Activated B cell treated with CpG ODN at 0.5 μM for 24 hours (primary cell): ENCODE measurements at regions not wholly inside any gene's neighbourhood (a gene's known extent, or its start where the extent isn't known, plus 50 kb on each side); places are given as distances from the start of the nearest gene placed in this dataset.

Experiments used
- ATAC-seq: fragments of 200-7000 bp; cut with Tn5 transposase; one replicate; pipeline ENCODE4 v1.10.0; 2021; ENCODE audit warnings: low read depth, mild to moderate bottlenecking, moderate library complexity
- CTCF ChIA-PET: fragments of 350-600 bp; sonication (Branson Sonifier 250); formaldehyde crosslinking; loops from one replicate; lab custom pipeline; 2021; ENCODE audit warnings: antibody characterized with exemption; lab: Charles Lee
- POLR2A ChIA-PET: fragments of 350-600 bp; sonication (Branson Sonifier 250); formaldehyde crosslinking; loops from one replicate; lab custom pipeline; 2021; ENCODE audit warnings: antibody characterized with exemption; lab: Charles Lee
- DNase-seq: peaks from one replicate; pipeline ENCODE4 v3.0.0; 2022
- H3K27ac Mint-ChIP-seq: one replicate; pipeline ENCODE4 v1.8.0; 2020; ENCODE audit warnings: mixed read lengths
- H3K27me3 Mint-ChIP-seq: one replicate; pipeline ENCODE4 v1.8.0; 2021; ENCODE audit warnings: mixed read lengths
- H3K36me3 Mint-ChIP-seq: one replicate; pipeline ENCODE4 v1.8.0; 2021; ENCODE audit warnings: low read depth, mixed read lengths
- H3K4me1 Mint-ChIP-seq: one replicate; pipeline ENCODE4 v1.8.0; 2021; ENCODE audit warnings: mixed read lengths
- H3K4me3 Mint-ChIP-seq: one replicate; pipeline ENCODE4 v1.8.0; 2020; ENCODE audit warnings: mild to moderate bottlenecking, mixed read lengths
- H3K9me3 Mint-ChIP-seq: one replicate; pipeline ENCODE4 v1.8.0; 2020; ENCODE audit warnings: mixed read lengths
- CTCF ChIP-seq: fragments of 200-600 bp; IDR thresholded peaks from one replicate; pipeline ENCODE4 v1.8.0; 2022; ENCODE audit warnings: antibody characterized with exemption, mild to moderate bottlenecking
- intact Hi-C: fragments of 100-400 bp; cut with micrococcal nuclease; formaldehyde crosslinking; loops from one replicate; pipeline ENCODE4 v1.15.1; 2024

- H3K27ac Mint-ChIP-seq: no peak overlapping the region
- POLR2A ChIA-PET: no interaction called here
- H3K9me3 Mint-ChIP-seq: no peaks in the 10 kb centered on the region
- no peak for ATAC-seq
- no peak for DNase-seq
- H3K36me3 Mint-ChIP-seq: no peaks in the 10 kb centered on the region
- CTCF ChIA-PET: no interaction called here
- H3K4me1 Mint-ChIP-seq: no peaks in the 10 kb centered on the region
- H3K4me3 Mint-ChIP-seq: no peak overlapping the region
- no peak for TF ChIP-seq CTCF
- intact Hi-C loops: no loop called here
- no peaks in the 10 kb centered on the region for H3K27me3 Mint-ChIP-seq
These were observed 428.9 kb downstream of the VGLL3 start for GRCh38 chr3:86562090-86562489.

- CTCF ChIA-PET: no interaction called here
These were observed 429.7 kb downstream of the VGLL3 start for GRCh38 chr3:86561215-86561614.

GRCh38 chr3:86554383-86554782 is 436.6 kb downstream of the VGLL3 start:
- H3K27ac Mint-ChIP-seq: no peak overlapping the region
- H3K4me1 Mint-ChIP-seq: no peaks in the 10 kb centered on the region
- no peak for TF ChIP-seq CTCF
- intact Hi-C loops: no loop called here
- ATAC-seq (no peak), DNase-seq (no peak)
- CTCF ChIA-PET: no interaction called here
- no peak overlapping the region for H3K4me3 Mint-ChIP-seq
- no peaks in the 10 kb centered on the region for H3K9me3 Mint-ChIP-seq
- POLR2A ChIA-PET: no interaction called here
- H3K27me3 Mint-ChIP-seq: no peaks in the 10 kb centered on the region
- H3K36me3 Mint-ChIP-seq: no peaks in the 10 kb centered on the region

More at GRCh38 chr3:86561215-86561614, 429.7 kb downstream of the VGLL3 start:
- POLR2A ChIA-PET: no interaction called here
- H3K9me3 Mint-ChIP-seq: no peaks in the 10 kb centered on the region
- no peak for TF ChIP-seq CTCF
- H3K36me3 Mint-ChIP-seq: no peaks in the 10 kb centered on the region
- no peak for DNase-seq
- no peak overlapping the region for H3K4me3 Mint-ChIP-seq
- intact Hi-C loops: no loop called here
- no peaks in the 10 kb centered on the region for H3K4me1 Mint-ChIP-seq
- H3K27me3 Mint-ChIP-seq: no peaks in the 10 kb centered on the region
- ATAC-seq: no peak
- H3K27ac Mint-ChIP-seq: no peak overlapping the region

GRCh38 chr3:86547692-86548091 is 443.3 kb downstream of the VGLL3 start:
- no peaks in the 10 kb centered on the region for H3K9me3 Mint-ChIP-seq
- H3K27ac Mint-ChIP-seq: no peak overlapping the region
- ATAC-seq (no peak), DNase-seq (no peak)
- CTCF ChIA-PET: no interaction called here
- POLR2A ChIA-PET: no interaction called here
- H3K27me3 Mint-ChIP-seq: no peaks in the 10 kb centered on the region
- no peaks in the 10 kb centered on the region for H3K4me1 Mint-ChIP-seq
- no peak for TF ChIP-seq CTCF
- no peaks in the 10 kb centered on the region for H3K36me3 Mint-ChIP-seq
- intact Hi-C loops: no loop called here
- H3K4me3 Mint-ChIP-seq: no peak overlapping the region

- peaks cover 8% of the 10 kb centered on the region for H3K9me3 Mint-ChIP-seq
- H3K4me3 Mint-ChIP-seq: no peak overlapping the region
- ATAC-seq (no peak), DNase-seq (no peak)
- TF ChIP-seq CTCF: no peak
- CTCF ChIA-PET: no interaction called here
- no peaks in the 10 kb centered on the region for H3K4me1 Mint-ChIP-seq
- H3K27ac Mint-ChIP-seq: no peak overlapping the region
- POLR2A ChIA-PET: no interaction called here
- H3K36me3 Mint-ChIP-seq: no peaks in the 10 kb centered on the region
- intact Hi-C loops: no loop called here
- H3K27me3 Mint-ChIP-seq: no peaks in the 10 kb centered on the region
These were observed 453.8 kb downstream of the VGLL3 start for GRCh38 chr3:86537171-86537570.
